ENCODE measurements at regions not wholly inside any gene's neighbourhood (a gene's known extent, or its start where the extent isn't known, plus 50 kb on each side); places are given as distances from the start of the nearest gene placed in this dataset.

GRCh38 chr7:156465186-156465585, 175.4 kb upstream of the RNF32 start:
- Histone ChIP-seq H2BK12ac (ENCODE audit: low read length) (no peak overlapping the region), H2AFZ (ENCODE audit: low read length) (no peak overlapping the region), H4K91ac (ENCODE audit: low read depth, low read length, poor library complexity) (no peak overlapping the region), H3K36me3 (replicated peaks in 1 of 2; ENCODE audit: control insufficient read depth in 2 of 2, insufficient read depth in 2 of 2, low read length in 2 of 2) (no peaks in the 10 kb centered on the region), H2BK120ac (ENCODE audit: low read depth, low read length) (no peak overlapping the region), H2BK15ac (ENCODE audit: low read length) (no peak overlapping the region), H2BK5ac (ENCODE audit: low read length) (no peak overlapping the region), H3K9ac (ENCODE audit: low read depth, low read length, poor library complexity) (no peak overlapping the region), H3K79me1 (ENCODE audit: low read depth, low read length) (no peaks in the 10 kb centered on the region), H4K8ac (ENCODE audit: low read depth, low read length) (no peak overlapping the region), H3K4me2 (ENCODE audit: insufficient read depth, low read length, poor library complexity, severe bottlenecking) (no peak overlapping the region), H3K9me3 (replicated peaks in 1 of 2; ENCODE audit: control insufficient read depth in 2 of 2, insufficient read depth in 1 of 2, low read depth in 1 of 2, low read length in 2 of 2) (no peaks in the 10 kb centered on the region), H3K4ac (ENCODE audit: low read length) (no peak overlapping the region), H3K14ac (ENCODE audit: low read length) (no peak overlapping the region), H3K18ac (ENCODE audit: low read length) (peak overlapping the region; percentile 28), H3K4me3 (ENCODE audit: low read length in 2 of 2) (no peak overlapping the region), H3K27me3 (ENCODE audit: control insufficient read depth in 3 of 3, insufficient read depth in 3 of 3, low read depth in 1 of 3, low read length in 3 of 3) (peaks cover 0 to 20% (median 0%) of the 10 kb centered on the region in 3 experiments), H3K4me1 (ENCODE audit: control insufficient read depth in 2 of 2, insufficient read depth in 1 of 2, low read depth in 1 of 2, low read length in 2 of 2) (no peaks in the 10 kb centered on the region), H3K23ac (ENCODE audit: low read depth, low read length, poor library complexity) (peak overlapping the region; percentile 70), H2AK5ac (ENCODE audit: low read depth, low read length) (no peak overlapping the region), H3K27ac (replicated peaks; ENCODE audit: low read length) (no peak overlapping the region)
- no CpG with 5 or more reads among the region's 10 CpGs for WGBS, 2 donors (ENCODE audit: extremely low coverage in 2 of 2, insufficient read length in 2 of 2, insufficient replicate concordance in 1 of 2)
- no peak for DNase-seq (ENCODE audit: low spot score)

GRCh38 chr7:156464339-156464738, 176.2 kb upstream of the RNF32 start:
- Histone ChIP-seq H2BK12ac (ENCODE audit: low read length) (no peak overlapping the region), H3K4me3 (ENCODE audit: low read length in 2 of 2) (no peak overlapping the region), H3K27me3 (ENCODE audit: control insufficient read depth in 3 of 3, insufficient read depth in 3 of 3, low read depth in 1 of 3, low read length in 3 of 3) (peaks cover 0 to 24% (median 0%) of the 10 kb centered on the region in 3 experiments), H2BK120ac (ENCODE audit: low read depth, low read length) (no peak overlapping the region), H2AFZ (ENCODE audit: low read length) (no peak overlapping the region), H3K14ac (ENCODE audit: low read length) (no peak overlapping the region), H2AK5ac (ENCODE audit: low read depth, low read length) (no peak overlapping the region), H3K23ac (ENCODE audit: low read depth, low read length, poor library complexity) (no peak overlapping the region), H2BK5ac (ENCODE audit: low read length) (no peak overlapping the region), H3K79me1 (ENCODE audit: low read depth, low read length) (no peaks in the 10 kb centered on the region), H4K91ac (ENCODE audit: low read depth, low read length, poor library complexity) (no peak overlapping the region), H3K4me1 (ENCODE audit: control insufficient read depth in 2 of 2, insufficient read depth in 1 of 2, low read depth in 1 of 2, low read length in 2 of 2) (no peaks in the 10 kb centered on the region), H3K18ac (ENCODE audit: low read length) (no peak overlapping the region), H4K8ac (ENCODE audit: low read depth, low read length) (no peak overlapping the region), H3K9ac (ENCODE audit: low read depth, low read length, poor library complexity) (no peak overlapping the region), H3K4ac (ENCODE audit: low read length) (no peak overlapping the region), H3K36me3 (replicated peaks in 1 of 2; ENCODE audit: control insufficient read depth in 2 of 2, insufficient read depth in 2 of 2, low read length in 2 of 2) (no peaks in the 10 kb centered on the region), H3K27ac (replicated peaks; ENCODE audit: low read length) (no peak overlapping the region), H3K9me3 (replicated peaks in 1 of 2; ENCODE audit: control insufficient read depth in 2 of 2, insufficient read depth in 1 of 2, low read depth in 1 of 2, low read length in 2 of 2) (no peaks in the 10 kb centered on the region), H3K4me2 (ENCODE audit: insufficient read depth, low read length, poor library complexity, severe bottlenecking) (no peak overlapping the region), H2BK15ac (ENCODE audit: low read length) (no peak overlapping the region)
- no peak for DNase-seq (ENCODE audit: low spot score)
- no CpG with 5 or more reads among the region's 10 CpGs for WGBS, 2 donors (ENCODE audit: extremely low coverage in 2 of 2, insufficient read length in 2 of 2, insufficient replicate concordance in 1 of 2)

GRCh38 chr7:156463280-156463679, 177.3 kb upstream of the RNF32 start:
- Histone ChIP-seq H2AFZ (ENCODE audit: low read length) (no peak overlapping the region), H4K91ac (ENCODE audit: low read depth, low read length, poor library complexity) (no peak overlapping the region), H3K4me3 (ENCODE audit: low read length in 2 of 2) (no peak overlapping the region), H4K8ac (ENCODE audit: low read depth, low read length) (no peak overlapping the region), H2AK5ac (ENCODE audit: low read depth, low read length) (no peak overlapping the region), H3K23ac (ENCODE audit: low read depth, low read length, poor library complexity) (no peak overlapping the region), H2BK5ac (ENCODE audit: low read length) (no peak overlapping the region), H2BK120ac (ENCODE audit: low read depth, low read length) (no peak overlapping the region), H3K14ac (ENCODE audit: low read length) (no peak overlapping the region), H3K4me2 (ENCODE audit: insufficient read depth, low read length, poor library complexity, severe bottlenecking) (no peak overlapping the region), H3K9me3 (replicated peaks in 1 of 2; ENCODE audit: control insufficient read depth in 2 of 2, insufficient read depth in 1 of 2, low read depth in 1 of 2, low read length in 2 of 2) (no peaks in the 10 kb centered on the region), H3K36me3 (replicated peaks in 1 of 2; ENCODE audit: control insufficient read depth in 2 of 2, insufficient read depth in 2 of 2, low read length in 2 of 2) (no peaks in the 10 kb centered on the region), H2BK15ac (ENCODE audit: low read length) (no peak overlapping the region), H2BK12ac (ENCODE audit: low read length) (no peak overlapping the region), H3K79me1 (ENCODE audit: low read depth, low read length) (no peaks in the 10 kb centered on the region), H3K18ac (ENCODE audit: low read length) (no peak overlapping the region), H3K27me3 (ENCODE audit: control insufficient read depth in 3 of 3, insufficient read depth in 3 of 3, low read depth in 1 of 3, low read length in 3 of 3) (peaks cover 0 to 24% (median 0%) of the 10 kb centered on the region in 3 experiments), H3K27ac (replicated peaks; ENCODE audit: low read length) (no peak overlapping the region), H3K4me1 (ENCODE audit: control insufficient read depth in 2 of 2, insufficient read depth in 1 of 2, low read depth in 1 of 2, low read length in 2 of 2) (no peaks in the 10 kb centered on the region), H3K9ac (ENCODE audit: low read depth, low read length, poor library complexity) (no peak overlapping the region), H3K4ac (ENCODE audit: low read length) (no peak overlapping the region)
- no peak for DNase-seq (ENCODE audit: low spot score)
- no CpG with 5 or more reads among the region's 9 CpGs for WGBS, 2 donors (ENCODE audit: extremely low coverage in 2 of 2, insufficient read length in 2 of 2, insufficient replicate concordance in 1 of 2)

- Histone ChIP-seq H3K4me2 (ENCODE audit: insufficient read depth, low read length, poor library complexity, severe bottlenecking) (no peak overlapping the region), H3K9ac (ENCODE audit: low read depth, low read length, poor library complexity) (no peak overlapping the region), H2BK120ac (ENCODE audit: low read depth, low read length) (no peak overlapping the region), H3K79me1 (ENCODE audit: low read depth, low read length) (no peaks in the 10 kb centered on the region), H3K4me3 (ENCODE audit: low read length in 2 of 2) (no peak overlapping the region), H3K4me1 (ENCODE audit: control insufficient read depth in 2 of 2, insufficient read depth in 1 of 2, low read depth in 1 of 2, low read length in 2 of 2) (no peaks in the 10 kb centered on the region), H2BK12ac (ENCODE audit: low read length) (no peak overlapping the region), H3K23ac (ENCODE audit: low read depth, low read length, poor library complexity) (no peak overlapping the region), H2BK15ac (ENCODE audit: low read length) (peak overlapping the region; percentile 9), H3K9me3 (replicated peaks in 1 of 2; ENCODE audit: control insufficient read depth in 2 of 2, insufficient read depth in 1 of 2, low read depth in 1 of 2, low read length in 2 of 2) (no peaks in the 10 kb centered on the region), H3K18ac (ENCODE audit: low read length) (no peak overlapping the region), H2AK5ac (ENCODE audit: low read depth, low read length) (no peak overlapping the region), H3K14ac (ENCODE audit: low read length) (peak overlapping the region; percentile 57), H4K8ac (ENCODE audit: low read depth, low read length) (no peak overlapping the region), H3K36me3 (replicated peaks in 1 of 2; ENCODE audit: control insufficient read depth in 2 of 2, insufficient read depth in 2 of 2, low read length in 2 of 2) (no peaks in the 10 kb centered on the region), H3K27me3 (ENCODE audit: control insufficient read depth in 3 of 3, insufficient read depth in 3 of 3, low read depth in 1 of 3, low read length in 3 of 3) (peaks cover 0 to 19% (median 0%) of the 10 kb centered on the region in 3 experiments), H3K27ac (replicated peaks; ENCODE audit: low read length) (no peak overlapping the region), H2AFZ (ENCODE audit: low read length) (no peak overlapping the region), H3K4ac (ENCODE audit: low read length) (no peak overlapping the region), H2BK5ac (ENCODE audit: low read length) (no peak overlapping the region), H4K91ac (ENCODE audit: low read depth, low read length, poor library complexity) (no peak overlapping the region)
- WGBS, 2 donors (ENCODE audit: extremely low coverage in 2 of 2, insufficient read length in 2 of 2, insufficient replicate concordance in 1 of 2), result no CpG with 5 or more reads among the region's 22 CpGs
- no peak for DNase-seq (ENCODE audit: low spot score)
Observed at GRCh38 chr7:156461881-156462665, 178.5 kb upstream of the RNF32 start.
